Type B pancreatic cell (in vitro differentiated cells): ENCODE measurements at regions not wholly inside any gene's neighbourhood (a gene's known extent, or its start where the extent isn't known, plus 50 kb on each side); places are given as distances from the start of the nearest gene placed in this dataset.
"Not testable (repeated sequence)": the region's sequence is repeated elsewhere in the genome, so short reads cannot be mapped to it uniquely, and the experiment has no call there.

ENCODE experiments used
- DNase-seq: peaks from one replicate; pipeline ENCODE4 v3.0.0; 2021; ENCODE audit warnings: mixed read lengths; ENCODE audit not compliant: unreplicated experiment; ENCODE audit errors: extremely low spot score
- H3K27ac Mint-ChIP-seq: 2 replicates; pipeline ENCODE4 v1.8.0; 2021; ENCODE audit warnings: mild to moderate bottlenecking, mixed read lengths
- H3K27me3 Mint-ChIP-seq: 2 replicates; pipeline ENCODE4 v1.8.0; 2021; ENCODE audit warnings: mixed read lengths
- H3K36me3 Mint-ChIP-seq: 2 replicates; pipeline ENCODE4 v1.8.0; 2021; ENCODE audit warnings: mixed read lengths
- H3K4me1 Mint-ChIP-seq: one replicate; pipeline ENCODE4 v1.8.0; 2021; ENCODE audit warnings: mixed read lengths; ENCODE audit not compliant: unreplicated experiment
- H3K4me3 Mint-ChIP-seq: 2 replicates; pipeline ENCODE4 v1.8.0; 2021; ENCODE audit warnings: mild to moderate bottlenecking, mixed read lengths
- H3K9me3 Mint-ChIP-seq: 2 replicates; pipeline ENCODE4 v1.8.0; 2021; ENCODE audit warnings: mixed read lengths
- TF ChIP-seq, protein P1 (sequence below): fragments of 200-600 bp; sonication (generic); conservative IDR thresholded peaks from 2 replicates; pipeline ENCODE4 v1.5.0; 2021; ENCODE audit warnings: antibody characterized with exemption, mild to moderate bottlenecking

DNA sequence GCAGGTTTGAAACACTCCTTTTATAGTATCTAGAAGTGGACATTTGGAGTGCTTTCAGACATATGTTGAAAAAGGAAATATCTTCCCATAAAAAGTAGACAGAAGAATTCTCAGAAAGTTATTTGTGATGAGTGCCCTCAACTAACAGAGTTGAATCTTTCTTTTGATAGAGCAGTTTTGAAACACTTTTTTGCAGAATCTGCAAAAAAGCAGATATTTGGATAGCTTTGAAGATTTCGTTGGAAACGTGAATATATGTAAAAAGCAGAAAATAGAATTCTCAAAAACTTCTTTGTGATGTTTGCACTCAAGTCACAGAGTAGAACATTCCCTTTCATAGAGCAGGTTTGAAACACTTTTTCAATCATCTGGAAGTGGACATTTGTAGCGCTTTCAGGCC, 676.4 kb upstream of the ZNF337 start:
- not testable (repeated sequence) for H3K4me1 Mint-ChIP-seq, H3K27ac Mint-ChIP-seq, H3K9me3 Mint-ChIP-seq, H3K27me3 Mint-ChIP-seq, H3K4me3 Mint-ChIP-seq, H3K36me3 Mint-ChIP-seq, DNase-seq

DNA sequence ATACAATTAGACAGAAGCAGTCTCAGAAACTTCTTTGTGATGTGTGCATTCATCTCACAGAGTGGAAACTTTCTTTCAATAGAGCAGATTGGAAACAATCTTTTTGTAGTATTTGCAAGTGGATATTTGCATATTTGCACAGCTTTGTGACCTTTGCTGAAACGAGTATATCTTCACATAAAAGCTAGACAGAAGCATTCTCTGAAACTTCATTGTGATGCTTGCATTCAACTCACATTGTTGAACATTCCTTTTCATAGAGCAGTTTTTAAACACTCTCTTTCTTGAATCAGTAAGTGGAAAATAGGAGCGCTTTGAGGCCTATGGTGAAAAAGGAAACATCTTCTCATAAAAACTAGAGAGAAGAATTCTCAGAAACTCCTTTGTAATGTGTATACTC, 657.9 kb upstream of the ZNF337 start:
- H3K9me3 Mint-ChIP-seq, result peaks cover 4% of the 10 kb centered on the region
- DNase-seq, result no peak
- no peaks in the 10 kb centered on the region for H3K27me3 Mint-ChIP-seq
- H3K4me1 Mint-ChIP-seq, result no peaks in the 10 kb centered on the region
- no peak overlapping the region for H3K4me3 Mint-ChIP-seq
- no peaks in the 10 kb centered on the region for H3K36me3 Mint-ChIP-seq
- no peak overlapping the region for H3K27ac Mint-ChIP-seq
- TF ChIP-seq, protein P1, sequence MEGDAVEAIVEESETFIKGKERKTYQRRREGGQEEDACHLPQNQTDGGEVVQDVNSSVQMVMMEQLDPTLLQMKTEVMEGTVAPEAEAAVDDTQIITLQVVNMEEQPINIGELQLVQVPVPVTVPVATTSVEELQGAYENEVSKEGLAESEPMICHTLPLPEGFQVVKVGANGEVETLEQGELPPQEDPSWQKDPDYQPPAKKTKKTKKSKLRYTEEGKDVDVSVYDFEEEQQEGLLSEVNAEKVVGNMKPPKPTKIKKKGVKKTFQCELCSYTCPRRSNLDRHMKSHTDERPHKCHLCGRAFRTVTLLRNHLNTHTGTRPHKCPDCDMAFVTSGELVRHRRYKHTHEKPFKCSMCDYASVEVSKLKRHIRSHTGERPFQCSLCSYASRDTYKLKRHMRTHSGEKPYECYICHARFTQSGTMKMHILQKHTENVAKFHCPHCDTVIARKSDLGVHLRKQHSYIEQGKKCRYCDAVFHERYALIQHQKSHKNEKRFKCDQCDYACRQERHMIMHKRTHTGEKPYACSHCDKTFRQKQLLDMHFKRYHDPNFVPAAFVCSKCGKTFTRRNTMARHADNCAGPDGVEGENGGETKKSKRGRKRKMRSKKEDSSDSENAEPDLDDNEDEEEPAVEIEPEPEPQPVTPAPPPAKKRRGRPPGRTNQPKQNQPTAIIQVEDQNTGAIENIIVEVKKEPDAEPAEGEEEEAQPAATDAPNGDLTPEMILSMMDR, result no peak

DNA sequence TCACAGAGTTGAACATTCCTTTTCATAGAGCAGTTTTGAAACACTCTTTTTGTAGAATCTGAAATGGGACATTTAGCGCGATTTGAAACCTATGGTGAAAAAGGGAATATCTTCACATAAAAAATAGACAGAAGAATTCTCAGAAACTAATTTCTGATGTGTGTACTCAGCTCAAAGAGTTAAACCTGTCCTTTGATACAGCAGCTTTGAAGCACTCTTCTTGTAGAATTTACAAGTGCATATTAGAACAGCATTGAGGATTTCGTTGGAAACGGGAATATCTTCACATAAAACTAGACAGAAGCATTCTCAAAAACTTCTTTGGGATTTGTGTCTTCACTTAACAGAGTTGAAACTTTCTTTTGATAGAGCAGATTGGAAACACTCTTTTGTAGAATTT, 650.7 kb upstream of the ZNF337 start:
- TF ChIP-seq, protein P1, result no peak
- no peak for DNase-seq
- Mint-ChIP-seq H3K36me3 (no peaks in the 10 kb centered on the region), H3K9me3 (peaks cover 3% of the 10 kb centered on the region), H3K27me3 (no peaks in the 10 kb centered on the region), H3K27ac (no peak overlapping the region), H3K4me3 (no peak overlapping the region), H3K4me1 (no peaks in the 10 kb centered on the region)

DNA sequence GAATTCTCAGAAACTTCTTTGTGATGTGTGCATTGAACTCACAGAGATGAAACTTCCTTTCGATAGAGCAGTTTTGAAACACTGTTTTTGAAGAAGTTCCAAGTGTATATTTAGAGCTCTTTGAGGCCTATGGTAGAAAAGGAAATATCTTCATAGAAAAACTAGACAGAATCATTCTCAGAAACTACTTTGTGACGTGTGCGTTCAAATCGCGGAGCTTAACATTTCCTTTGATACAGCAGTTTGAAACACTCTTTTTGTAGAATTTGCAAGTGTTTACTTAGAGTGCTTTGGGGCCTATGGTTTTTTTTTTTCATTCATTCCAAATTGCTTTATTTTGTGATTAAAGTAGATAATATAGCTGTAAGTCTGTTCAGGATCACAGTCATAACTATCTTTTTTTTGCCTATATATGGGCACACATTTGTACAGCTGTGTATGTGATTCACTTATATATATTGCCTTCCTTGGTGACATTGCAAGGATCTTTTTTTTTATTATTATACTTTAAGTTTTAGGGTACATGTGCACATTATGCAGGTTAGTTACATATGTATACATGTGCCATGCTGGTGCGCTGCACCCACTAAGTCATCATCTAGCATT, 643.9 kb upstream of the ZNF337 start:
- not testable (repeated sequence) for H3K27ac Mint-ChIP-seq, H3K4me3 Mint-ChIP-seq, H3K4me1 Mint-ChIP-seq, DNase-seq, H3K27me3 Mint-ChIP-seq, H3K36me3 Mint-ChIP-seq
- peaks cover 10% of the 10 kb centered on the region for H3K9me3 Mint-ChIP-seq

DNA sequence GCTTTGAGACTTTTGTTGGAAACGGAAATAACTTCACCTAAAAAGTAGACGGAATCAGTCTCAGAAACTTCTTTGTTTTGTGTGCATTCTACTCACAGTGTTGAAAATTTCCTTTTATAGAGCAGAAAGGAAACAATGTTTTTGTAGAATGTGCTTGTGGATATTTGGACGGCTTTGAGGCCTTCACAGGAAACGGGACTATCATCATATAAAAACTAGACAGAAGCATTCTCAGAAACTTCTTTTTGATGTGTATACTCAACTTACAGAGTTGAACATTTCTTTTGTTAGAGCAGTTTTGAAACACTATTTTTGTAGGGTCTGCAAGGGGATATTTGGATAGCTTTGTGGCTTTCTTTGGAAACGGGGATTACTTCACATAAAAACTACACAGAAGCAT, 627.5 kb upstream of the ZNF337 start:
- Mint-ChIP-seq H3K4me3 (no peak overlapping the region), H3K27ac (no peak overlapping the region), H3K4me1 (no peaks in the 10 kb centered on the region), H3K9me3 (no peaks in the 10 kb centered on the region), H3K27me3 (no peaks in the 10 kb centered on the region), H3K36me3 (no peaks in the 10 kb centered on the region)
- DNase-seq, result no peak
- TF ChIP-seq, protein P1, result no peak

DNA sequence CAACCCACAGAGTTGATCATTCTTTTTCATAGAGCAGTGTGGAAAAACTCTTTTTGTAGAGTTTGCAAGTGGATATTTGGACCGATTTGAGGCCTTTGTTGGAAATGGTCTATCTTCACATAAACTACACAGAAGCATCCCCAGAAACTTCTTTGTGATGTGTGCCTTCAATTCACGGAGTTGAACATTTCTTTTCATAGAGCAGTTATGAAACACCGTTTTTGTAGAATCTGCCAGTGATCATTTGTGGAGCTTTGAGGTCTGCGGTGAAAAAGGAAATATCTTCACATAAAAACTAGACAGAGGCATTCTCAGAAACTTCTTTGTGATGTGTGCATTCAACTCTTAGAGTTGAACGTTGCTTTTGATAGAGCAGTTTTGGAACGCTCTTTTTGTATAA, 618.4 kb upstream of the ZNF337 start:
- H3K27ac Mint-ChIP-seq, result no peak overlapping the region
- H3K4me3 Mint-ChIP-seq, result no peak overlapping the region
- H3K27me3 Mint-ChIP-seq, result no peaks in the 10 kb centered on the region
- TF ChIP-seq, protein P1, result no peak
- H3K9me3 Mint-ChIP-seq, result no peaks in the 10 kb centered on the region
- no peaks in the 10 kb centered on the region for H3K4me1 Mint-ChIP-seq
- no peak for DNase-seq
- no peaks in the 10 kb centered on the region for H3K36me3 Mint-ChIP-seq

DNA sequence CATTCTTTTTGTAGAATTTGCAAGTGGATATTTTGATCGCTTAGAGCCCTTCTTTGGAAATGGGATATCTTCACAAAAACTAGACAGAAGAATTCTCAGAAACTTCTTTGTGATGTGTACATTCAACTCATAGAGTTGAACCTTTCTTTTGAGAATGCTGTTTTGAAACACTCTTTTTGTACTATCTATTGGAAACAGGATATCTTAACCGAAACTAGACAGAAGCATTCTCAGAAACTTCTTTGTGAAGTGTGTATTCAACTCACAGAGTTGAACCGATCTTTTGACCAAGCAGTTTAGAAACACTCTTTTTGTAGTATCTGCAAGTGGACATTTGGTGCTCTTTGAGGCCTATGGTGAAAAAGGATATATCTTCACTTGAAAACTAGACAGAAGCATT, 613.1 kb upstream of the ZNF337 start:
- not testable (repeated sequence) for H3K4me3 Mint-ChIP-seq, H3K27me3 Mint-ChIP-seq, DNase-seq, H3K36me3 Mint-ChIP-seq, H3K9me3 Mint-ChIP-seq, H3K27ac Mint-ChIP-seq, H3K4me1 Mint-ChIP-seq
